Pancreas (tissue), 10 donors: ENCODE measurements at regions not wholly inside any gene's neighbourhood (a gene's known extent, or its start where the extent isn't known, plus 50 kb on each side); places are given as distances from the start of the nearest gene placed in this dataset.
A peak's percentile ranks its signal among the peaks of the same experiment; 100 is the strongest.
"Not testable (repeated sequence)": the region's sequence is repeated elsewhere in the genome, so short reads cannot be mapped to it uniquely, and the experiment has no call there.

Experiments
- ATAC-seq, 4 donors: fragments of 200-7000 bp; cut with Tn5 transposase; one replicate each; pipeline versions ENCODE4 v1.8.0 to v1.9.1; 2020; ENCODE audit warnings: mild to moderate bottlenecking in 4 of 4, moderate library complexity in 4 of 4
- DNase-seq, 6 donors: peaks; one replicate each; pipeline ENCODE4 v3.0.0-alpha.2; 2020
- FAIRE-seq: peaks from 2 replicates; lab custom pipeline; 2012; peaks lifted over from hg19 to GRCh38; lab: Jason Lieb, UNC
- H3K27ac ChIP-seq, 4 donors: fragments of 200-600 bp; sonication (generic); 1 replicate in 3 of 4; 2 replicates in 1 of 4; pipeline versions ENCODE4 v1.5.0 to v1.8.0; 2020
- H3K27me3 ChIP-seq, 4 donors: fragments of 200-600 bp; one replicate each; pipeline ENCODE4 v1.8.0; 2021
- H3K36me3 ChIP-seq, 3 donors: fragments of 200-600 bp; sonication (generic) in 1 of 3; one replicate each; pipeline versions ENCODE4 v1.5.0 to v1.8.0; 2020 to 2021
- H3K4me1 ChIP-seq, 3 donors: fragments of 200-600 bp; one replicate each; pipeline ENCODE4 v1.8.0; 2021
- H3K4me3 ChIP-seq, 4 donors: fragments of 200-600 bp; sonication (generic) in 2 of 4; one replicate each; pipeline versions ENCODE4 v1.5.0 to v1.8.0; 2020 to 2021
- H3K9me3 ChIP-seq, 4 donors: fragments of 200-600 bp; one replicate each; pipeline ENCODE4 v1.8.0; 2021
- CTCF ChIP-seq, 4 donors: fragments of 200-600 bp; sonication (generic) in 3 of 4; IDR thresholded peaks; one replicate each; pipeline versions ENCODE4 v1.5.0 to v1.8.0; 2021; ENCODE audit warnings: antibody characterized with exemption in 4 of 4
- WGBS, 2 donors: extraction: QIAGEN DNeasy Blood & Tissue Kit; methylation state at CpG; one replicate each; pipeline ENCODE4 v1.1.7; 2013; 5-methylcytosine and 5-hydroxymethylcytosine counted together
- intact Hi-C, 3 donors: fragments of 100-400 bp; cut with DNase I; formaldehyde crosslinking; loops; one replicate each; pipeline versions ENCODE4 v1.11.1 to v1.14.2; 2022
- donor health status: healthy with polysubstance abuse.
- donor health status: DM: no; HTN: no; CAD: no; lungs with moderate emphysema.
- donor health status: DM: no; HTN: no; CAD: no.
- donor health status: control.
- donor health status: control.
- donor health status: Bipolar disorder and iron deficiency.
- donor health status: DM: yes; HTN: yes; CAD: no.
- donor health status: DM: no; HTN: no; CAD: no.
- donor health status: DM: no; HTN: no; CAD: no.
- donor health status: DM: yes; HTN: yes; CAD: no.

GRCh38 chr6:80425089-80425823, 318.8 kb downstream of the BCKDHB start:
- intact Hi-C loops: no loop called here
- H3K4me3 ChIP-seq: no peak overlapping the region
- WGBS, 2 donors: 76 to 82% methylated on average over 2 of the region's 2 CpGs
- ATAC-seq: peak in 1 of 4 donors; percentile 68
- TF ChIP-seq CTCF (IDR thresholded peaks at IDR 0.05): no peak
- no peaks in the 10 kb centered on the region for H3K36me3 ChIP-seq
- H3K4me1 ChIP-seq: no peaks in the 10 kb centered on the region
- H3K27me3 ChIP-seq: no peaks in the 10 kb centered on the region
- no peak for DNase-seq
- FAIRE-seq: no peak
- no peak overlapping the region for H3K27ac ChIP-seq
- H3K9me3 ChIP-seq: peaks cover 0 to 9% (median 0%) of the 10 kb centered on the region in 4 donors

- 97% methylated on average over 8 of the region's 8 CpGs for WGBS, 2 donors
- intact Hi-C loops: no loop called here
- Histone ChIP-seq H3K27ac (no peak overlapping the region), H3K4me1 (no peaks in the 10 kb centered on the region), H3K27me3 (no peaks in the 10 kb centered on the region), H3K9me3 (peaks cover 0 to 2% (median 0%) of the 10 kb centered on the region in 4 donors), H3K4me3 (no peak overlapping the region), H3K36me3 (no peaks in the 10 kb centered on the region)
- ATAC-seq (no peak), FAIRE-seq (no peak), DNase-seq (peak in 1 of 6 donors; percentile 30)
- no peak for TF ChIP-seq CTCF (IDR thresholded peaks at IDR 0.05)
Measured at GRCh38 chr6:80411486-80411885, 305.0 kb downstream of the BCKDHB start.

GRCh38 chr6:80407976-80408375, 301.5 kb downstream of the BCKDHB start:
- FAIRE-seq, ATAC-seq: not testable (repeated sequence)

GRCh38 chr6:80404889-80405288, 298.4 kb downstream of the BCKDHB start:
- H3K9me3 ChIP-seq: no peaks in the 10 kb centered on the region
- no peak for TF ChIP-seq CTCF (IDR thresholded peaks at IDR 0.05)
- H3K4me1 ChIP-seq: peaks cover 0 to 6% (median 0%) of the 10 kb centered on the region in 3 donors
- 35 to 62% methylated on average over 1 of the region's 1 CpG for WGBS, 2 donors
- FAIRE-seq (no peak), DNase-seq (no peak), ATAC-seq (no peak)
- no peak overlapping the region for H3K4me3 ChIP-seq
- no peak overlapping the region for H3K27ac ChIP-seq
- no peaks in the 10 kb centered on the region for H3K27me3 ChIP-seq
- no peaks in the 10 kb centered on the region for H3K36me3 ChIP-seq
- intact Hi-C loops: no loop called here

More at GRCh38 chr6:80407976-80408375, 301.5 kb downstream of the BCKDHB start:
- H3K4me3 ChIP-seq, H3K27ac ChIP-seq, H3K27me3 ChIP-seq, DNase-seq, H3K9me3 ChIP-seq, H3K36me3 ChIP-seq, intact Hi-C loops, H3K4me1 ChIP-seq: not testable (repeated sequence)
- 97% methylated on average over 2 of the region's 2 CpGs for WGBS, 2 donors

GRCh38 chr6:80403365-80403764, 296.9 kb downstream of the BCKDHB start:
- no peak overlapping the region for H3K4me3 ChIP-seq

More at GRCh38 chr6:80403365-80403764, 296.9 kb downstream of the BCKDHB start:
- intact Hi-C loops: no loop called here
- H3K27ac ChIP-seq: no peak overlapping the region
- H3K9me3 ChIP-seq: no peaks in the 10 kb centered on the region
- ATAC-seq: no peak
- H3K27me3 ChIP-seq: no peaks in the 10 kb centered on the region
- FAIRE-seq: no peak
- no peaks in the 10 kb centered on the region for H3K36me3 ChIP-seq
- DNase-seq: no peak
- peaks cover 0 to 6% (median 0%) of the 10 kb centered on the region in 3 donors for H3K4me1 ChIP-seq
- WGBS, 2 donors: 93 to 97% methylated on average over 1 of the region's 1 CpG
- TF ChIP-seq CTCF (IDR thresholded peaks at IDR 0.05): no peak
